ENCODE measurements at regions not wholly inside any gene's neighbourhood (a gene's known extent, or its start where the extent isn't known, plus 50 kb on each side); places are given as distances from the start of the nearest gene placed in this dataset.

DNA sequence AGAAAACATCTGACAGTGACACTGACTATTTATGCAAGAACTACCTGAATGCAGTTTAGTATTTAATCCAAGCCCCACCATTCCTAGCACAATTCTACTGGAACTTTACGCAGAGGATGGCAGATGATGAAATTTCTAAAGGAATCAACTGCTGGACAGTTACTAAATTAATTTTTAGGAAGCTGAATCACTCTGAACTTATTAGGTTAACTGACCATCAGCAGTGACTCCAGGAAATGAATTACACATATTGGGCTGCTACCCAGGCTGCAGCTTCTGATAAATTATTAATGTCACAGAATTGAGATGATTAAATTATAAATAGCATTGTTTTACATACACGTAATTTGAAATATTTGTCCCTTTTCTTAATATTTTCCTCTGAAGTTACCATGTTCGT lies 250.8 kb downstream of the TMEM182 start:
- no peak overlapping the region for H4K5ac ChIP-seq (ENCODE audit: insufficient read length, low read depth, low read length)
- no peak overlapping the region for H2BK12ac ChIP-seq (ENCODE audit: low read depth, low read length)
- H3K79me2 ChIP-seq (ENCODE audit: control insufficient read depth in 1 of 2, insufficient read depth in 2 of 2, low read length in 2 of 2): no peaks in the 10 kb centered on the region
- no peak overlapping the region for H3K14ac ChIP-seq (ENCODE audit: insufficient read length)
- H3K9me3 ChIP-seq (ENCODE audit: insufficient read depth in 2 of 2, low read depth in 1 of 2, low read length in 1 of 2): no peaks in the 10 kb centered on the region
- no peak overlapping the region for H3K23ac ChIP-seq (ENCODE audit: insufficient read length)
- H2BK20ac ChIP-seq (ENCODE audit: low read length): no peak overlapping the region
- H3K9ac ChIP-seq (replicated peaks in 1 of 4; ENCODE audit: extremely low read depth in 1 of 4, low read depth in 3 of 4, low read length in 3 of 4): no peak overlapping the region
- no peak overlapping the region for H3K4ac ChIP-seq (replicated peaks; ENCODE audit: insufficient read length, low read depth, low read length)
- no peak overlapping the region for H2AK5ac ChIP-seq (ENCODE audit: low read depth, low read length)
- no peak overlapping the region for H4K8ac ChIP-seq (ENCODE audit: extremely low read depth, insufficient read depth, low read length)
- H3K27ac ChIP-seq (ENCODE audit: low read depth, low read length): no peak overlapping the region
- H3K4me3 ChIP-seq (ENCODE audit: extremely low read depth in 1 of 4, insufficient read depth in 2 of 4, low read depth in 3 of 4, low read length in 4 of 4): no peak overlapping the region
- WGBS, 2 experiments (ENCODE audit: extremely low coverage in 1 of 2, insufficient coverage in 1 of 2, insufficient read length in 1 of 2, insufficient replicate concordance in 2 of 2, low coverage in 1 of 2, low lambda C conversion rate in 2 of 2, missing lambda C conversion rate in 1 of 2): 92% methylated on average over 3 of the region's 3 CpGs; no CpG with 5 or more reads in 1 of the 2 experiments
- H3K27me3 ChIP-seq (replicated peaks in 1 of 4; ENCODE audit: control insufficient read depth in 3 of 4, extremely low read depth in 1 of 4, insufficient read depth in 3 of 4, low read length in 3 of 4): no peaks in the 10 kb centered on the region
- H4K20me1 ChIP-seq (replicated peaks in 1 of 2; ENCODE audit: control insufficient read depth in 1 of 2, insufficient read depth in 2 of 2, low read length in 2 of 2): no peaks in the 10 kb centered on the region
- H3K79me1 ChIP-seq (ENCODE audit: low read depth, low read length): no peaks in the 10 kb centered on the region
- H3K36me3 ChIP-seq (ENCODE audit: control insufficient read depth in 2 of 4, insufficient read depth in 4 of 4, low read length in 3 of 4): no peaks in the 10 kb centered on the region
- no peak overlapping the region for H2BK15ac ChIP-seq (ENCODE audit: low read length)
- H2AFZ ChIP-seq (ENCODE audit: low read length): no peak overlapping the region
- DNase-seq (ENCODE audit: low read depth in 1 of 2, low spot score in 2 of 2): no peak
- H3K23me2 ChIP-seq (ENCODE audit: low read depth, low read length): no peaks in the 10 kb centered on the region
- no peak overlapping the region for H3K56ac ChIP-seq (replicated peaks; ENCODE audit: insufficient read length, low read depth, low read length)
- no peak overlapping the region for H2BK120ac ChIP-seq (replicated peaks; ENCODE audit: low read depth, low read length)
- H3K4me1 ChIP-seq (replicated peaks in 1 of 4; ENCODE audit: control insufficient read depth in 3 of 4, insufficient read depth in 4 of 4, low read length in 3 of 4): no peaks in the 10 kb centered on the region
- no peak overlapping the region for H2BK5ac ChIP-seq (ENCODE audit: low read depth, low read length)
- FAIRE-seq: no peak
- no peak overlapping the region for H4K91ac ChIP-seq (replicated peaks; ENCODE audit: insufficient read length, low read length)
- H3K18ac ChIP-seq (ENCODE audit: extremely low read depth, low read length): no peak overlapping the region
- CTCF ChIA-PET (ENCODE audit: partially characterized antibody): no interaction called here
- POLR2A ChIA-PET (ENCODE audit: partially characterized antibody): no interaction called here
- H3K4me2 ChIP-seq (ENCODE audit: insufficient read depth in 1 of 2, low read depth in 2 of 2, low read length in 2 of 2): no peak overlapping the region
- TF ChIP-seq HDAC6 (IDR thresholded peaks at IDR 0.05; ENCODE audit: low read depth, low read length) (no peak), TEAD4 (IDR thresholded peaks at IDR 0.05; ENCODE audit: low read depth, low read length) (no peak), BCL11A (IDR thresholded peaks at IDR 0.05; ENCODE audit: low read depth in 2 of 2, low read length in 2 of 2) (no peak), SP1 (IDR thresholded peaks at IDR 0.05; ENCODE audit: low read depth, low read length) (no peak)
- TF ChIP-seq, protein P1, sequence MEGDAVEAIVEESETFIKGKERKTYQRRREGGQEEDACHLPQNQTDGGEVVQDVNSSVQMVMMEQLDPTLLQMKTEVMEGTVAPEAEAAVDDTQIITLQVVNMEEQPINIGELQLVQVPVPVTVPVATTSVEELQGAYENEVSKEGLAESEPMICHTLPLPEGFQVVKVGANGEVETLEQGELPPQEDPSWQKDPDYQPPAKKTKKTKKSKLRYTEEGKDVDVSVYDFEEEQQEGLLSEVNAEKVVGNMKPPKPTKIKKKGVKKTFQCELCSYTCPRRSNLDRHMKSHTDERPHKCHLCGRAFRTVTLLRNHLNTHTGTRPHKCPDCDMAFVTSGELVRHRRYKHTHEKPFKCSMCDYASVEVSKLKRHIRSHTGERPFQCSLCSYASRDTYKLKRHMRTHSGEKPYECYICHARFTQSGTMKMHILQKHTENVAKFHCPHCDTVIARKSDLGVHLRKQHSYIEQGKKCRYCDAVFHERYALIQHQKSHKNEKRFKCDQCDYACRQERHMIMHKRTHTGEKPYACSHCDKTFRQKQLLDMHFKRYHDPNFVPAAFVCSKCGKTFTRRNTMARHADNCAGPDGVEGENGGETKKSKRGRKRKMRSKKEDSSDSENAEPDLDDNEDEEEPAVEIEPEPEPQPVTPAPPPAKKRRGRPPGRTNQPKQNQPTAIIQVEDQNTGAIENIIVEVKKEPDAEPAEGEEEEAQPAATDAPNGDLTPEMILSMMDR (IDR thresholded peaks at IDR 0.05; ENCODE audit: control extremely low read depth in 1 of 3, insufficient read depth in 1 of 3, low read depth in 1 of 3, low read length in 3 of 3): no peak
